NB4 (cell line): ENCODE measurements at regions not wholly inside any gene's neighbourhood (a gene's known extent, or its start where the extent isn't known, plus 50 kb on each side); places are given as distances from the start of the nearest gene placed in this dataset.
"Not testable (repeated sequence)": the region's sequence is repeated elsewhere in the genome, so short reads cannot be mapped to it uniquely, and the experiment has no call there.

ENCODE experiments used
- CTCF ChIP-seq: IDR thresholded peaks from one replicate; pipeline ENCODE4 v1.5.1; 2012; ENCODE audit warnings: low read depth, low read length
- POLR2A ChIP-seq: IDR thresholded peaks from 2 replicates; pipeline ENCODE4 v1.6.1; 2011; ENCODE audit warnings: mild to moderate bottlenecking; ENCODE audit not compliant: insufficient read length; ENCODE audit errors: extremely low read depth

DNA sequence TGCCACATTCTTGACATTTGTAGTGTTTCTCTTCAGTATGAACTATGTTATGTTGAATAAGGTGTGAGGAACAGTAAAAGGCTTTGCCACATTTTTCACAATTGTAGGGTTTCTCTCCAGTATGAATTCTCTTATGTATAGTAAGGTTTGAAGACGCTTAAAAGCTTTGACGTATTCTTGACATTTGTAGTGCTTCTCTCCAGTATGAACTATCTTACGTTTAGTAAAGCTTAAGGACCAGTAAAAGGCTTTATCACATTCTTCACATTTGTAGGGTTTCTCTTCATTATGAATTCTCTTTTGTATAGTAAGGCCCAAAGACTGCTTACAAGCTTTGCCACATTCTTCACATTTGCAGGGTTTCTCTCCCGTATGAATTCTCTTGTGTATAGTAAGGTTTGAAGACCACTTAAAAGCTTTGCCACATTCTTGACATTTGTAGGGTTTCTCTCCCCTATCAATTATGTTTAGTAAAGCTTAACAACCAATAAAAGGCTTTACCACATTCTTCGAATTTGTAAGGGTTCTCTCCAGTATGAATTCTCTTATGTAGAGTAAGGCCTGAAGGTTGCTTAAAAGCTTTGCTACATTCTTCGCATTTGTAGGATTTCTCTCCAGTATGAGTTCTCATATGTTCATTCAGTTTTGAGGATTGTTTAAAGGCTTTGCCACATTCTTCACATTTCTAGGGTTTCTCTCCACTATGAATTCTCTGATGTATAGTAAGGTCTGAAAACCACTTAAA, 301.6 kb downstream of the ZNF33B start:
- TF ChIP-seq CTCF, POLR2A: not testable (repeated sequence)
